ENCODE measurements at regions not wholly inside any gene's neighbourhood (a gene's known extent, or its start where the extent isn't known, plus 50 kb on each side); places are given as distances from the start of the nearest gene placed in this dataset.

DNA sequence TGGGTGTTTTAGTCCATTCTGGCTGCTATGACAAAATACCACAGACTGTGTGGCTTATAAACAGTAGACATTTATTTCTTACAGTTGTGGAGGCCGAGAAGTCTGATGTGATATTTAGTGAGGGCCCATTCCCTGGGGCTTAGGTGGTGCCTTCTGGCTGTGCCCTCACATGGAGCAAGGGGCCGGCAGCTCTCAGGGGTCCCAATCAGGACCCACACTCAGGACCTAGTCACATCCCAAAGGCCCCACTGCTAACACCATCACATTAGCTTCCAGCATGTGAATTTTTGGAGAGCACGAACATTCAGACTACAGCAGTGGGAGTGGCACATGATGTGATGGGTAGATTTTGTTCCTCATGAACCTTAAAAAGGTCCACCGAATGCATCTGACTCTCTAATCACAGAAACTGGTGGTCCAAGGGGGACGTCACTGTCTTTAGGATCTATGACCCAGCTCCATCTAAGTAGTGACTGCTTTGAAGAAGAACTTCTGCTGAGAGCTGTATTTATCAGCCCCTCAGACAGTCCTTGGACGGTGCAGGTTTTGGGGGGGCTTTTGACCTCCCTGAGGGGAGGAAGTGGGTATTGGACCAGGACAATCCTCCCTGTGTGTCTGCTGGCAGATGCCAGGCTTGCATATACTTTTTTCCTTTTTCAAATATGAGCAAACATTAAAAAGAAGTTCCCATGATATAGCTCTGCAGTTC is 154.5 kb upstream of the ZNF32 start:
- no peak for DNase-seq
- TF ChIP-seq POLR2A (IDR thresholded peaks at IDR 0.05; ENCODE audit: low read length) (no peak), GATA1 (IDR thresholded peaks at IDR 0.05; ENCODE audit: low read depth, low read length) (no peak)

DNA sequence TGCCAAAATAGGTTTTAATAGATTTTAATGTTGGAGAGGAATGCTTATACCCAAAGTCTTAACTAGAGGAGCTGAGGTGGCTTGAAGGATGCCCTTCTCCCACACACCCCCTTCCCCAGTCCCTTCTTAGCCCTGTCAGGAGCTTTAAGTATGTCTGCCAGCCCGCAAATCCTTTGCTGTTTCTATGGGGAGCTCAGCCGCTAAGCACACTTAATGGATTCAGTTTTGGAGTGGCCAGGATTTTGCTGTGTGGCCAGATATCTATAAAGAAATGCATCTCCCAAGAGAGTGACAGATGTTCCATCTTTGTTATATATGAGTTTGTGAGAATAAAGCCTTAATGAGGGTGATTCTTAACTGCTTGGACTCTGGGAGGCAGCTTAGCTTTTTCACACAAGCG is 152.9 kb upstream of the ZNF32 start:
- DNase-seq: no peak
- TF ChIP-seq POLR2A (IDR thresholded peaks at IDR 0.05; ENCODE audit: low read length): no peak
- no peak for TF ChIP-seq GATA1 (IDR thresholded peaks at IDR 0.05; ENCODE audit: low read depth, low read length)

DNA sequence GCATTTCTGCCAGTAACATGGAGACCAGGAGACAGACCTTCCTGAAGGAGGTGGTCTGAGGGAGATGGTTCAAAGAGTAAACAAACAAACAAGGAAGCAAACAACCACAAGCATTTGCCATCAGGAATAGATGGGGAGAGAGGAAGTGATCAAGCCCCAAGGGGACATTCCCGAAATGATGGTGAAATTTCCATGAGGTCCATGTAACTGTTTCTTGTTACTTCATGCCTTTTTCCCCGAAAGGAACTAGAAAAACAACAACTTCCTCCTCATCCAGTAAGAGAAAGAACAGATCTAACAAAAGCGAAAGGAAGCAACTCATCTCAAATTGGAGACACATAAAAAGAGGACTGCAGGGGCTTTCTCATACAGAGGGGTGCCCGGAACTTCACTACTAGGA is 152.5 kb upstream of the ZNF32 start:
- no peak for TF ChIP-seq GATA1 (IDR thresholded peaks at IDR 0.05; ENCODE audit: low read depth, low read length)
- no peak for TF ChIP-seq POLR2A (IDR thresholded peaks at IDR 0.05; ENCODE audit: low read length)
- DNase-seq: no peak

DNA sequence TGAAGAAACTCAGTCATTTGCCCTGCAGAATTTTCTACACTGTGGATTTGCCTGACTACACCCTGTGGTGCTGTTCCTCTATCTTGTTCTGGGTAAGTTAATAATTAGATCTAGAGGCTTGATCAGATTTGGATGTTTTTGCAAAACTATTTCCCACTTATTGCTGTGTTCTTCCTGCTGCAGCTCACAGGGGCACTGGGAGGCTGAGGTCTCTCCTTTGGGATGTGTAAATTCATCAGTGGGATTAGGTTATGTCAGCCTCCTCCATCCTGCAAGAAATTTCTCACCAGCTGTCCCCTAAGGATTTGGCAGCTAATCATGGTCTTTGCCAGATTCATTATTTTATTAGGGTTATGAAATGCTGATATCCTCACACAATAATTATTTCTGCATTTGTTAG is 148.1 kb upstream of the ZNF32 start:
- TF ChIP-seq GATA1 (IDR thresholded peaks at IDR 0.05; ENCODE audit: low read depth, low read length): no peak
- no peak for TF ChIP-seq POLR2A (IDR thresholded peaks at IDR 0.05; ENCODE audit: low read length)
- DNase-seq: no peak

DNA sequence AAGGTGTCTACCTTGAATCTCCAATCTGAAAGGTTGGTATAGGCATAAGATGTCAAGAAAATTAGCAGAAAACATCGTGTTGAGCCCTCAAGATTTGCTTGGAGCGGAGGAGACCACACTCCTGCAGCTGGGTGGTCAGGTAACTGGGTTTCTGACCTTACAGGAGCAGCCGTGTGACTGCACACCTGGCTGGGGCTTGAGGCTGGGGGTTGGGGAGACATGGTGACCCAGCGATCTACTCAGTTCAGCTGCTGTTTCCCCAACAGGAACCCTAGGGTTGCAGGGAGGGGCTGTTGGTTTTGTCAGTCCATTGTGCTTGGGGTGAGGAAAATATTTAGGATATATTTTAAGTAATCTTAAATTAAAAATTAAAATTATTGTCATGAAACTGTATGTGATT is 147.0 kb upstream of the ZNF32 start:
- no peak for TF ChIP-seq POLR2A (IDR thresholded peaks at IDR 0.05; ENCODE audit: low read length)
- no peak for TF ChIP-seq GATA1 (IDR thresholded peaks at IDR 0.05; ENCODE audit: low read depth, low read length)
- no peak for DNase-seq

DNA sequence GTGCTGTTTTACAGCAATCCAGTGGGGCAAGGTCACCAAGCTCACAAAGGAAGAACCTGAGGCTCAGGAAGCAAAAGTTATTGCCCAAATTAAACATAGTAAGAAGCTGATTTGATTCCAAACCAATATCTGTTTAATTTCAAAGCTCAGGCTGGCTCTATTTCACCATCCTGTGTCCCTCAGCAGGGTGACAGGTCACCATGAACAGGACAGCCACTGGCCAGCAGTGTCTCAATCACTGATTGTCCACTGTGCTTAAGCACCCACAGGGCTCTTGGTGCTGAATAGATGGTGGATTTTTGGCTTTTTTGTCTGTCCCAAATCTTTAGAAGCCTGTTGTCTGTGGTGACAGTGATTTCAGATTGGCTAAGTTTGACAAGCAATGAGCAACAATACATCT is 146.4 kb upstream of the ZNF32 start:
- TF ChIP-seq POLR2A (IDR thresholded peaks at IDR 0.05; ENCODE audit: low read length) (no peak), GATA1 (IDR thresholded peaks at IDR 0.05; ENCODE audit: low read depth, low read length) (no peak)
- no peak for DNase-seq

DNA sequence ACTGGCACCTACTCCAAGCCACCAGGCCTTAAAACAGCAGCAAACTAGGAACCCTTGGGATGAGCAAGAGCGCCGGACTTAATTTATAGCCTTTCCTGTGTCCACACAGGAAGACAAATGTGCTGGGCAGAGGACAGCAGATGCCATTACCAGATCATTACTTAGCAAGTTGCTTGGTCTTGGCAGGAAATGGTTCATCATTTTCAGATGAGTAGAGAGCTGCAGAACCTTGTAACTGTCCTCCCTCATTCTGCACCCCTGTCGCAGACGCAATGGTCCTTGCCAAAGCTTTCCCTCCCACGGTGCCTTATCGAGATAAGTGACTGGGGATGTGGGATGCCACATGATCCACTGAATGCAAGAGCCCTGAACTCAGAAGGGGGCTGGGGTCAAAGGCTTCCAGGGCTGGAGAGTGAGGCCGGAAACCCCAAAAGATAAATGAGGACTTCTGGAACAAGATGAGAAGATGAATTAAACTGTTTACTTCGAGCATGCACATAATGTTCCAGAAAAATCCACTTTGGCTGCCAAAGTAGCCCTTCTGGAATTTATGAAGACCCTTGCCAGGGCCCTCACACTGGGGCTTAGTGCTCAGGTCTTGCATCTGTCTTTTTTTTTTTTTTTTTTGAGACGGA is 145.6 kb upstream of the ZNF32 start:
- TF ChIP-seq GATA1 (IDR thresholded peaks at IDR 0.05; ENCODE audit: low read depth, low read length) (no peak), POLR2A (IDR thresholded peaks at IDR 0.05; ENCODE audit: low read length) (no peak)
- DNase-seq: no peak

DNA sequence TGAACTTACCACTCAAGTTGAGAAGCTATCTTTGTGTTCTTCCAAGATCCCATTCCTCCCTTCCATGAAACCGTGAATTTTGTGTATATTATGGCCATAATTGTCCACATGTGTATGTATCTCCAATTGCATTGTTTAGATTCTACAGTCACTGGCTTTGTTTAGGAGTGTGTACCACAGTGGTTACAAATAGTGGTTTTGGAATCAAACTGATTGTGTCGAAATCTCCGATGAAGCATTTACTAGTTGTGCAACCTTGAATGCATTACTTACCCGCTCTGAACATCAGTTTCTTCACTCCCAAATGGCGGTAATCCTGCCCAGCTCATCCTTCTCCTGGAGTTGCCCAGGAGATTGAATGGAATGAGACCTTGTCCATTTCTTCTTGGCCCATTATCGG is 145.0 kb upstream of the ZNF32 start:
- no peak for DNase-seq
- TF ChIP-seq POLR2A (IDR thresholded peaks at IDR 0.05; ENCODE audit: low read length) (no peak), GATA1 (IDR thresholded peaks at IDR 0.05; ENCODE audit: low read depth, low read length) (no peak)

DNA sequence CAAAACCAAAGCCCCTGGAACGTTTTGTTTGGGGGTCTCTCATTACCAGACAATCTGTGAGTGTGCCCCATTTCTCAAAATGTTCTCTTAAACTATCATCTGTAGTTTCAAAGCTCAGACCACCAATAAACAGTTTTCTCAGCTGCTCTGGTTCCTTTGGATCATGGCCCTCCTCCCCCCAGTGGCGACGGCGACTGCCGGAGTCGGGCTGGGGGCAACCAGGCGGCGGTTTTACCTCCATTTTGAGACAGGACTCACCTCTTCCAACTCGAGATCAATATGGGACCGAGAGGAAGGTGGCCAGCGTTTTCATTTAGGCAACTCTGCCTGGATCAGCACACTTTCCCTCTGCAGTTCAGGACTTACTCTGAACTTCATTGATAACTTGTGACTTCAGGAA is 141.5 kb upstream of the ZNF32 start:
- TF ChIP-seq POLR2A (IDR thresholded peaks at IDR 0.05; ENCODE audit: low read length) (no peak), GATA1 (IDR thresholded peaks at IDR 0.05; ENCODE audit: low read depth, low read length) (no peak)

DNA sequence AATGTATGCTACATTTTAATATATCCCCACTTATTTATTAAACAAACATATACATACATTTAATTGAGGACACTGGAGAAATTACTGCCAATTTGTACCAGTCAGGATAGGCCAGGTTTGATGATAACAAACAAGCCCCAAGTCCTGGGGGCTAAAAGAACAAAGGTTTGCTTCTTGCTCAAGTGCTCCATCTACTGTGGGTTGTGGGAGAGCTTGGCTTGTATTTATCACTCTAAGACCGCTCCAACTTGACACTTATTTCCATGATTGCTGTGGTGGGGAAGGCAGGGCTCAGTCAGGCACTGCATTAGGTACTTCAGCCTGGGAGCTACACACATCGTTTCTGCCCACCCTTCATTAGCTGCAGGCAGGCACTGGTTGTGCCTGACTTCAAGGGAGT is 136.6 kb upstream of the ZNF32 start:
- DNase-seq: peak in 1 of 2 experiments; percentile 5

More for the DNA sequence above, 141.5 kb upstream of the ZNF32 start:
- DNase-seq: no peak

DNA sequence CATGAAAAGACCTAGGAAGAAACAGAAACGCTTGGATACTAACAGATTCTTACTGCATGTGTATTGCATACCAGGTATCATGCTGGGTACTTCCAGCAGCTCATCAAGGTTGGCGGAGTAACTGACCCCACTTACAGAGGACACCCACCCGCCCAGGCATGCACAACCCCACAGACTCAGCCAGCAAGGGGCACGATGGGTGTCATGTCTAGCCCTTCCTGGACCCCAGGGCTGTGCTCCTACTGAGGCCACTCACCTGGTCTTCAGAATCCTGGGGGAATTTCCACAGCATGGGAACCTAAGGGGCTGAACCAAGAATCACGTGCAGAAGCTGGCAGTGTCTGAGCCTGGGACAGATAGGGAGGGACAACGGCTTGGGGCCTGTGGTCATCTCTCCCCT is 134.1 kb upstream of the ZNF32 start:
- TF ChIP-seq POLR2A (IDR thresholded peaks at IDR 0.05; ENCODE audit: low read length) (no peak), GATA1 (IDR thresholded peaks at IDR 0.05; ENCODE audit: low read depth, low read length) (no peak)

More for the DNA sequence above, 136.6 kb upstream of the ZNF32 start:
- no peak for TF ChIP-seq POLR2A (IDR thresholded peaks at IDR 0.05; ENCODE audit: low read length)
- no peak for TF ChIP-seq GATA1 (IDR thresholded peaks at IDR 0.05; ENCODE audit: low read depth, low read length)

DNA sequence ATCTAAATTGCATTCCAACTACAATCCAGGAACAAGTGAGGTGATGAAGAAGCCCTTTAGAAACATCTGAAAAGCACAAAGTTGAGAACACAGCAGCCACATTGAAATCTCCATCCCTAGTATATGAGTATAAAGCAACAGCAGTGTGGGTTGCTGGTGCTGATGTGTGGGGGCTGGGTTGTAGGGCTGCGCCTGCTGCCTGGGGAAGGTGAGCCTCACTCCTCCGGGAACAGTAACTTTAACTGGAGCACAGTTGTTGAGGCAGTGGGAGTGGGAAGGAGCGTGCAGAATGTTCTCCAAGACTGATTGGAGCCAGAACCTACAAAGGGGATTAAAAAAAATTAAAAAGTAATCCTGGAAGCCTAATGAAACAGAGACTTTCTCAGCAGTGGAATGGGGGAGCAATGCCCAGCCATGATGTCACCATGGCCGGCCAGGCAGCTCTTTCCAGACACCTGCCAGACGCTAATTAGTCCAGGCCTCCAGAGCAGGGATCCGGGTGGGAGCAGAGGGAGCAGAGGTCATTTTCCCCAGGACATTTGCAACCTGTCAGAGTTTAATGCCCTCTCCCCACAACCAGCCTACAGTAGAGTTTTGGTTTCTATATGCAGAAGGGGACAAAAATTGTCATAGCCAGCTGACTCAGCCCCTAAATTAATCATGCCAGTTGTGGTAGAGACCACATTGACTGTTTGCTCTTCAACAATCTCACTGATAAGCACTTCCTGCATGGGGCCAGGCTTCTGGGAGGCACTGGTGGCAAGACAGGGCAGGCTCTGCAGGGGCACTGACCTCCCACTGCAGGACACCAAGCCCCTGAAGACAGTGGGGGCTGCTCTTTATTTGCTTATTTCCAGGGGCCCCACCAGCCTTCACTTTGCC is 133.0 kb upstream of the ZNF32 start:
- no peak for DNase-seq
- TF ChIP-seq POLR2A (IDR thresholded peaks at IDR 0.05; ENCODE audit: low read length) (no peak), GATA1 (IDR thresholded peaks at IDR 0.05; ENCODE audit: low read depth, low read length) (no peak)

More for the DNA sequence above, 134.1 kb upstream of the ZNF32 start:
- no peak for DNase-seq

DNA sequence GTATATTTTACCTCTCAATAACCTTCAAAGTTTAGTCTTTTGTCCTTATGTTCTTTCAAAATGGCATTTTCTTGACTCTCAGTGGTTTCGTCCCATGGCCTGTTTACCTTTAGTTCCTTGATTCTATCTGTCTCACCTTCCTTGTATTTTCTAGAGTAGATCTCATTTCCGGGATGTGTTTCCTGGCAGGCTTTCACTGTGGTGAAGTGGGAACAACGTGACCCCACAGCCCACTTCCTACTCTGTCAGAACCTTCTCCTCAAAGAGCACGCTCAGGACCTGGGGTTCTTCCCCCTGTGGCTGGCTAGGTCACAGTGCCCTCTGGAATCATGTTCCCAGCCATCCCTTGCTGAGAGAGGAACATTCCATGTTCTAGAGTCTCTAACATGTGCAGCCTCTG is 129.9 kb upstream of the ZNF32 start:
- TF ChIP-seq POLR2A (IDR thresholded peaks at IDR 0.05; ENCODE audit: low read length) (no peak), GATA1 (IDR thresholded peaks at IDR 0.05; ENCODE audit: low read depth, low read length) (no peak)
- DNase-seq: no peak

DNA sequence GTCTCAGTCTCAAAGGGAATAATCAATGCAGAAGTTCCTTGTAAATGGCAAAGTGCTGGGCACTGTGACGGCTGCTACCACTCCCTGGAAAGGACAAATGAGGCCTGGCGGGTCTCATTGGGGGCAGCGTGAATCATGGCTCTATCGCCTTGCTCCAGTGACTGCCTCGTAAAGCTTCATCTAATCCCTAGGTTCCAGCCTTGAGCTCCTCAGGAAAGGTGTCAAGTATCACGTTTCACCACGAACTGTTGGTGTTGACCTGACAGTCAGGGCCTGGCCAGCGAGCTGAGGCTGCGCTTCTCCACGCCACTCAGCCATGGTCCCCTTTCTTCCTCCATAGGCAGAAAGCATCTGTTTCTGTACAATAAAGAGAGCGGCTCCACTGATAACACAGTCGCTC is 126.7 kb upstream of the ZNF32 start:
- no peak for TF ChIP-seq POLR2A (IDR thresholded peaks at IDR 0.05; ENCODE audit: low read length)
- no peak for DNase-seq
